ENCODE measurements at regions not wholly inside any gene's neighbourhood (a gene's known extent, or its start where the extent isn't known, plus 50 kb on each side); places are given as distances from the start of the nearest gene placed in this dataset.

DNA sequence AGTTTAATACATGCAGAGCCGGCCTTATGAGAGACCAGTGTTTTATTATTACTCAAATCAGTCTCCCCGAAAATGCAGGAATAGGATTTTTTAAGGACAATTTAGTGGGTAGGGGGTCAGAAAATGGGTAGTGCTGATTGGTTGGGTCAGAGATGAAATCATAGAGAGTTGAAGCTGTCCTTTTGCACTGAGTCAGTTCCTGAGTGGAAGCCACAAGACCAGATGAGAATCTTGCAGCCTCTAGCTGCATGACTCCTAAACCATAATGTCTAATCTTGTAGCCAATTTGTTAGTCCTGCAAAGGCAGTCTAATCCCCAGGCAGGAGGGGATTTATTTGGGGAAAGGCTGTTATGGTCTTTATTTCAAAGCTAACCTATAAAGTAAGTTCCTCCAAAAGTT, 1163.9 kb downstream of the DIAPH3 start:
- H3K27me3 ChIP-seq (replicated peaks in 1 of 2; ENCODE audit: control insufficient read depth in 2 of 2, insufficient read depth in 2 of 2, low read length in 1 of 2): no peaks in the 10 kb centered on the region
- WGBS (ENCODE audit: insufficient coverage, insufficient replicate concordance, low lambda C conversion rate, missing lambda C conversion rate): 37% methylated on average over 2 of the region's 2 CpGs
- FAIRE-seq (no peak), ATAC-seq (no peak), DNase-seq (ENCODE audit: low read depth, low spot score) (no peak)
- H3K79me2 ChIP-seq (ENCODE audit: control insufficient read depth, insufficient read depth, low read length): no peaks in the 10 kb centered on the region
- POLR2A ChIA-PET: no interaction called here
- no peak overlapping the region for H3K9ac ChIP-seq (ENCODE audit: control insufficient read depth, insufficient read depth, low read length)
- H3K4me2 ChIP-seq (ENCODE audit: control insufficient read depth, insufficient read depth): no peak overlapping the region
- no peak overlapping the region for H3K4me3 ChIP-seq
- BruUV-seq (replicated peaks): no TSS peak
- H3K9me3 ChIP-seq (replicated peaks; ENCODE audit: control insufficient read depth, insufficient read depth, low read length): no peaks in the 10 kb centered on the region
- H3K36me3 ChIP-seq (ENCODE audit: control insufficient read depth in 2 of 2, insufficient read depth in 2 of 2, low read length in 1 of 2): no peaks in the 10 kb centered on the region
- no peak overlapping the region for H3K27ac ChIP-seq (ENCODE audit: control insufficient read depth, insufficient read depth)
- H2AFZ ChIP-seq (ENCODE audit: control insufficient read depth, low read depth, low read length): no peak overlapping the region
- CTCF ChIA-PET: no interaction called here
- no peaks in the 10 kb centered on the region for H4K20me1 ChIP-seq (ENCODE audit: control insufficient read depth, insufficient read depth)
- H3K4me1 ChIP-seq (ENCODE audit: control insufficient read depth, insufficient read depth, low read length): no peaks in the 10 kb centered on the region
- SMC1A ChIA-PET (ENCODE audit: uncharacterized antibody, unreplicated experiment): interaction anchor here (0.9 kb wide), 2 partner anchors 10 to 39 kb away, joined by 3 to 4 read pairs; no protein-coding TSS in a partner anchor
- intact Hi-C loops (cut with micrococcal nuclease; ENCODE audit: unreplicated experiment): no loop called here
- RAD21 ChIA-PET (ENCODE audit: unreplicated experiment): no interaction called here
- TF ChIP-seq, protein P1, sequence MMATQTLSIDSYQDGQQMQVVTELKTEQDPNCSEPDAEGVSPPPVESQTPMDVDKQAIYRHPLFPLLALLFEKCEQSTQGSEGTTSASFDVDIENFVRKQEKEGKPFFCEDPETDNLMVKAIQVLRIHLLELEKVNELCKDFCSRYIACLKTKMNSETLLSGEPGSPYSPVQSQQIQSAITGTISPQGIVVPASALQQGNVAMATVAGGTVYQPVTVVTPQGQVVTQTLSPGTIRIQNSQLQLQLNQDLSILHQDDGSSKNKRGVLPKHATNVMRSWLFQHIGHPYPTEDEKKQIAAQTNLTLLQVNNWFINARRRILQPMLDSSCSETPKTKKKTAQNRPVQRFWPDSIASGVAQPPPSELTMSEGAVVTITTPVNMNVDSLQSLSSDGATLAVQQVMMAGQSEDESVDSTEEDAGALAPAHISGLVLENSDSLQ (IDR thresholded peaks at IDR 0.05): no peak
- TF ChIP-seq RUNX3 (IDR thresholded peaks at IDR 0.05; ENCODE audit: low read length) (no peak), TBL1XR1 (IDR thresholded peaks at IDR 0.05; ENCODE audit: low read depth, low read length) (no peak), NR2C2 (IDR thresholded peaks at IDR 0.05; ENCODE audit: borderline replicate concordance, control insufficient read depth, insufficient read length, low read depth) (no peak), POLR2A (IDR thresholded peaks at IDR 0.05; ENCODE audit: low read depth, low read length) (no peak), BMI1 (IDR thresholded peaks at IDR 0.05; ENCODE audit: borderline replicate concordance) (no peak), POU2F2 (IDR thresholded peaks at IDR 0.05; ENCODE audit: borderline replicate concordance, low read depth, low read length) (no peak)
- TF ChIP-seq, protein P2, sequence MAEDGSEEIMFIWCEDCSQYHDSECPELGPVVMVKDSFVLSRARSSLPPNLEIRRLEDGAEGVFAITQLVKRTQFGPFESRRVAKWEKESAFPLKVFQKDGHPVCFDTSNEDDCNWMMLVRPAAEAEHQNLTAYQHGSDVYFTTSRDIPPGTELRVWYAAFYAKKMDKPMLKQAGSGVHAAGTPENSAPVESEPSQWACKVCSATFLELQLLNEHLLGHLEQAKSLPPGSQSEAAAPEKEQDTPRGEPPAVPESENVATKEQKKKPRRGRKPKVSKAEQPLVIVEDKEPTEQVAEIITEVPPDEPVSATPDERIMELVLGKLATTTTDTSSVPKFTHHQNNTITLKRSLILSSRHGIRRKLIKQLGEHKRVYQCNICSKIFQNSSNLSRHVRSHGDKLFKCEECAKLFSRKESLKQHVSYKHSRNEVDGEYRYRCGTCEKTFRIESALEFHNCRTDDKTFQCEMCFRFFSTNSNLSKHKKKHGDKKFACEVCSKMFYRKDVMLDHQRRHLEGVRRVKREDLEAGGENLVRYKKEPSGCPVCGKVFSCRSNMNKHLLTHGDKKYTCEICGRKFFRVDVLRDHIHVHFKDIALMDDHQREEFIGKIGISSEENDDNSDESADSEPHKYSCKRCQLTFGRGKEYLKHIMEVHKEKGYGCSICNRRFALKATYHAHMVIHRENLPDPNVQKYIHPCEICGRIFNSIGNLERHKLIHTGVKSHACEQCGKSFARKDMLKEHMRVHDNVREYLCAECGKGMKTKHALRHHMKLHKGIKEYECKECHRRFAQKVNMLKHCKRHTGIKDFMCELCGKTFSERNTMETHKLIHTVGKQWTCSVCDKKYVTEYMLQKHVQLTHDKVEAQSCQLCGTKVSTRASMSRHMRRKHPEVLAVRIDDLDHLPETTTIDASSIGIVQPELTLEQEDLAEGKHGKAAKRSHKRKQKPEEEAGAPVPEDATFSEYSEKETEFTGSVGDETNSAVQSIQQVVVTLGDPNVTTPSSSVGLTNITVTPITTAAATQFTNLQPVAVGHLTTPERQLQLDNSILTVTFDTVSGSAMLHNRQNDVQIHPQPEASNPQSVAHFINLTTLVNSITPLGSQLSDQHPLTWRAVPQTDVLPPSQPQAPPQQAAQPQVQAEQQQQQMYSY (CRISPR knock-in tag; IDR thresholded peaks at IDR 0.05): no peak
- TF ChIP-seq, protein P3, sequence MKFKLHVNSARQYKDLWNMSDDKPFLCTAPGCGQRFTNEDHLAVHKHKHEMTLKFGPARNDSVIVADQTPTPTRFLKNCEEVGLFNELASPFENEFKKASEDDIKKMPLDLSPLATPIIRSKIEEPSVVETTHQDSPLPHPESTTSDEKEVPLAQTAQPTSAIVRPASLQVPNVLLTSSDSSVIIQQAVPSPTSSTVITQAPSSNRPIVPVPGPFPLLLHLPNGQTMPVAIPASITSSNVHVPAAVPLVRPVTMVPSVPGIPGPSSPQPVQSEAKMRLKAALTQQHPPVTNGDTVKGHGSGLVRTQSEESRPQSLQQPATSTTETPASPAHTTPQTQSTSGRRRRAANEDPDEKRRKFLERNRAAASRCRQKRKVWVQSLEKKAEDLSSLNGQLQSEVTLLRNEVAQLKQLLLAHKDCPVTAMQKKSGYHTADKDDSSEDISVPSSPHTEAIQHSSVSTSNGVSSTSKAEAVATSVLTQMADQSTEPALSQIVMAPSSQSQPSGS (IDR thresholded peaks at IDR 0.05; ENCODE audit: low read length): no peak
- in situ Hi-C loops (cut with MboI): no loop called here
